ENCODE measurements at regions not wholly inside any gene's neighbourhood (a gene's known extent, or its start where the extent isn't known, plus 50 kb on each side); places are given as distances from the start of the nearest gene placed in this dataset.

DNA sequence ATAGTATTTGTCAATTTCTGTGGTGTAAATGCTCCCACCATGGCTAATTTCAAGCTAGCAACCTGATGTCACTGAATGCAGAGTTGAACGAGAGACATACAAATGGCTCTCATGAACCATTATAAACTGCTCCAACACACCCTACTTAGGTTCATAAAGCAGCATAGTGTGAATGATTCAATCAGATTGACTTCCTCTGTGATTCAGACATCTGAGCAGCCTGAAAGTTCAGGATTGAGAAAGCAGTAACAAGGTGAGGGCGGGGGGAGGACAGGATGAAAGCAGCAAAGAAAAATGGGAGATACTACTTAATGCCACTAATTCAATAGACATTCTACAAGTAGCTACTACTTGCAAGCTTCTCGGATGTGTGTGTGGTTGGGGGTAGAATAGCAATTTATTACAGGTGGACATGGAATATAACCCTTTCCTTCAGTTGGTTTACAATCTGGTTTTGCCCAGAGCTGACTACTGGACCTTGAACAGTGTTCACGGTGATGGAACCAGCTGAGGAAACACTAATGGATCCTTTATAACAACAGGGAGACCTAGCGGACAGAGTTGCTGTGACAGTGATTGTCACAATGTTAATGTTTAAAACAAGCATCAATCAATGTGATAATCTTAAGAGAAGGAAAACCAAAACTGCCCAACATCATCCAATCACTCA, 52.5 kb upstream of the PELI2 start:
- Histone ChIP-seq H3K27ac (replicated peaks in 1 of 4) (no peak overlapping the region), H3K36me3 (no peaks in the 10 kb centered on the region), H3K4me1 (no peaks in the 10 kb centered on the region), H3K9me3 (no peaks in the 10 kb centered on the region), H3K4me3 (no peak overlapping the region), H3K27me3 (peaks cover 0 to 5% (median 0%) of the 10 kb centered on the region in 4 donors)
- DNase-seq (ENCODE audit: extremely low spot score): no peak
- TF ChIP-seq CTCF (IDR thresholded peaks at IDR 0.05) (no peak), POLR2A (IDR thresholded peaks at IDR 0.05; ENCODE audit: low read depth) (no peak), EP300 (IDR thresholded peaks at IDR 0.05) (no peak), POLR2AphosphoS5 (IDR thresholded peaks at IDR 0.05) (no peak)
- intact Hi-C loops (cut with DNase I): no loop called here
- WGBS: 85% methylated on average over 5 of the region's 5 CpGs
